Thoracic aorta (tissue), 2 donors: ENCODE measurements at regions not wholly inside any gene's neighbourhood (a gene's known extent, or its start where the extent isn't known, plus 50 kb on each side); places are given as distances from the start of the nearest gene placed in this dataset.

Source experiments
- ATAC-seq: fragments of 150-250 bp; one replicate; pipeline ENCODE4 v1.8.0; 2017; ENCODE audit warnings: low read depth; ENCODE audit not compliant: insufficient number of reproducible peaks, low FRiP score
- DNase-seq: peaks from one replicate; pipeline ENCODE4 v3.0.0-alpha.2; 2020; ENCODE audit warnings: low spot score
- H3K27ac ChIP-seq, 2 donors: fragments of 200-600 bp; sonication (generic); 1 replicate in 1 of 2; 2 replicates in 1 of 2; pipeline ENCODE4 v1.5.1; 2016; ENCODE audit warnings: mild to moderate bottlenecking in 2 of 2, moderate library complexity in 2 of 2
- H3K27me3 ChIP-seq: fragments of 200-600 bp; sonication (generic); replicated peaks from 2 replicates; pipeline ENCODE4 v1.6.0; 2016; ENCODE audit warnings: mild to moderate bottlenecking; ENCODE audit not compliant: insufficient read depth
- H3K36me3 ChIP-seq: fragments of 200-600 bp; sonication (generic); one replicate; pipeline ENCODE4 v1.5.1; 2016
- H3K4me1 ChIP-seq, 2 donors: fragments of 200-600 bp; sonication (generic); 1 replicate in 1 of 2; 2 replicates in 1 of 2; pipeline versions ENCODE4 v1.5.1 to v1.6.0; 2016; ENCODE audit warnings: low read depth in 2 of 2, mild to moderate bottlenecking in 1 of 2; ENCODE audit not compliant: control insufficient read depth in 1 of 2
- H3K4me3 ChIP-seq: fragments of 200-600 bp; sonication (generic); 2 replicates; pipeline ENCODE4 v1.5.1; 2016; ENCODE audit warnings: mild to moderate bottlenecking
- H3K9me3 ChIP-seq: fragments of 200-600 bp; sonication (generic); 2 replicates; pipeline ENCODE4 v1.5.1; 2016
- CTCF ChIP-seq: fragments of 200-600 bp; sonication (generic); IDR thresholded peaks from one replicate; pipeline ENCODE4 v1.5.1; 2019; ENCODE audit warnings: antibody characterized with exemption

GRCh38 chr4:113840861-113841260 is 79.3 kb upstream of the CAMK2D start:
- Histone ChIP-seq H3K27me3 (no peaks in the 10 kb centered on the region), H3K9me3 (no peaks in the 10 kb centered on the region), H3K36me3 (no peaks in the 10 kb centered on the region), H3K4me3 (no peak overlapping the region), H3K27ac (no peak overlapping the region), H3K4me1 (peaks cover 3 to 5% of the 10 kb centered on the region in 2 donors)
- no peak for TF ChIP-seq CTCF
- DNase-seq: no peak
- no peak for ATAC-seq

DNA sequence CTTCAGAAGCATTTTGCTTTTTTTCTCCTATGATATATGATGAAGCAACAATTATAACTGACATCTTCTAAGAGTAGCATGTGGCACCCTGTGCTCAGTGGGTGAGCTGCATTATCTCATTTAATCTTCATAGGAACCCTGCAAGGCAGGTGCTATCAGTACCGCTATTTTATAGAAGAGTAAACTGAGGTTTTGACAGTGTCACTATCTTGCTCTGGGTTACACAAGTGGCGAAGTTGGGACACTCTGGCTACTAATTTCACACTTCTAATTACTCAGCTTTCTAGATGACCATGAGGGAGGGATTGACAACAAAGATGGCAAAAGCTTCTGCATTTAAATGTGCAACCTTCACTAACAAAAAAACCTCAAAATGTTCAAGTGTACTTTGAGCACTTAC is 76.9 kb upstream of the CAMK2D start:
- Histone ChIP-seq H3K27ac (no peak overlapping the region), H3K4me1 (peaks cover 3 to 5% of the 10 kb centered on the region in 2 donors), H3K27me3 (no peaks in the 10 kb centered on the region), H3K9me3 (no peaks in the 10 kb centered on the region), H3K36me3 (no peaks in the 10 kb centered on the region), H3K4me3 (no peak overlapping the region)
- ATAC-seq: no peak
- no peak for DNase-seq
- TF ChIP-seq CTCF: no peak

DNA sequence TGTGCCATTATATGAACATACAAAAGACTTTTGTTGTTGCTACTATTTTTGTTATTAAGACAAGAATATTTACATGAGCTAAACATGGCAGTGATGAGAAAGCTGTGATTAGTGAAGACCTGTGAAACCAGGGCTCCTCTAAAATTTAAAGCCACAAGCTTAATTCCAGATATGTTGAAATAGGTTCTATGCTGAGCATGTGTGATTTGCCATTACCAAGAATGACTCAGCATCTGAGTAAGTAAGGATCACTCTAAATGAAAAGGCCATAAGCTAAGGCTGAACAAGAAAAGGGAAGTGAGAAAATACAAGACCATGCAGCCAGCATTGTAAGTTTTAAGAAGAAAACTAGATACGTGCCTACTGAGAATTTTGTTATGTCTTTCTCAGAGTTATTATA is 75.9 kb upstream of the CAMK2D start:
- ATAC-seq (peak; percentile 62), DNase-seq (no peak)
- Histone ChIP-seq H3K27ac (no peak overlapping the region), H3K27me3 (no peaks in the 10 kb centered on the region), H3K4me3 (no peak overlapping the region), H3K36me3 (no peaks in the 10 kb centered on the region), H3K9me3 (no peaks in the 10 kb centered on the region), H3K4me1 (peaks cover 3 to 5% of the 10 kb centered on the region in 2 donors)
- no peak for TF ChIP-seq CTCF

- H3K9me3 ChIP-seq: no peaks in the 10 kb centered on the region
- ATAC-seq (no peak), DNase-seq (no peak)
- peaks cover 3 to 5% of the 10 kb centered on the region in 2 donors for H3K4me1 ChIP-seq
- no peak overlapping the region for H3K4me3 ChIP-seq
- H3K36me3 ChIP-seq: no peaks in the 10 kb centered on the region
- H3K27me3 ChIP-seq: no peaks in the 10 kb centered on the region
- TF ChIP-seq CTCF: no peak
- no peak overlapping the region for H3K27ac ChIP-seq
Observed at GRCh38 chr4:113835005-113835404, 73.5 kb upstream of the CAMK2D start.

GRCh38 chr4:113834298-113834697 is 72.8 kb upstream of the CAMK2D start:
- TF ChIP-seq CTCF: no peak
- no peak overlapping the region for H3K4me3 ChIP-seq
- ATAC-seq (no peak), DNase-seq (no peak)
- H3K27ac ChIP-seq: no peak overlapping the region
- no peaks in the 10 kb centered on the region for H3K36me3 ChIP-seq
- peaks cover 3 to 5% of the 10 kb centered on the region in 2 donors for H3K4me1 ChIP-seq
- no peaks in the 10 kb centered on the region for H3K9me3 ChIP-seq
- H3K27me3 ChIP-seq: no peaks in the 10 kb centered on the region
